ENCODE measurements at regions not wholly inside any gene's neighbourhood (a gene's known extent, or its start where the extent isn't known, plus 50 kb on each side); places are given as distances from the start of the nearest gene placed in this dataset.

DNA sequence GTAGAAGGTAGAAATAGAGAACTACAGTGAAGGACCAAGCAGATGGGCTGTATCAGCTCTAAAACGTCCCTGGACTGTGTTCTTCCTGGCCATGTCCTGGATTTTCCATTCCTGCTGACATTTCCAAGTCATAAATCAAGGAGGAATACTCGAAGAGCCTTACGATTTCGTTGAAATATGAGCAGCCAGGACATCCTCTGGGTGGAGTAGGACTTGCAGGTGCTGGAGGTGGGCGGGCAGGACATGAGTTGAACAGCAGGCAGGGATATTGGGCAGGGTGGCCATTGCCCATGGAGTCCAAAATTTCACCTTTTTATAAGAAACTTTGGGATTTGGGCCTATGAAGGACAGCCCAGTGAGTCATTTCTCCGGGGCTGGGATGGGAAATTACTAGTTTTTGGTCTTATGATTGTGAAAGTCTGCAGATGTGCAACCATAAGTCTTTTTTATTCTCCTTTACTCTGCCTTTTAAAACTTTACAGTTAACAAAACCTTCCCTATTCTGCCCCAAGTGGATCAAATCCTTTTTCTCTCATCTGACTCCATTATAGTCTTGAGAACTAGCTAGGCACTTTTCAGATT lies 88.8 kb downstream of the TMX1 start:
- Histone ChIP-seq H3K36me3 (ENCODE audit: control insufficient read depth in 5 of 5, insufficient read depth in 5 of 5, low read length in 5 of 5) (no peaks in the 10 kb centered on the region), H3K4me3 (ENCODE audit: low read depth in 1 of 5, low read length in 5 of 5) (no peak overlapping the region), H3K9ac (ENCODE audit: low read length in 5 of 5) (no peak overlapping the region), H3K9me3 (ENCODE audit: control insufficient read depth in 5 of 5, low read length in 5 of 5) (no peaks in the 10 kb centered on the region), H3K27me3 (ENCODE audit: control insufficient read depth in 5 of 5, insufficient read depth in 4 of 5, low read length in 5 of 5) (no peaks in the 10 kb centered on the region), H3K4me1 (ENCODE audit: control insufficient read depth in 5 of 5, insufficient read depth in 5 of 5, low read length in 5 of 5) (peaks cover 9 to 22% (median 16%) of the 10 kb centered on the region in 5 donors), H3K27ac (ENCODE audit: low read depth, low read length) (peak overlapping the region; percentile 65)

GRCh38 chr14:51331486-51332367 lies 91.7 kb downstream of the TMX1 start:
- no peaks in the 10 kb centered on the region for H3K9me3 ChIP-seq (ENCODE audit: control insufficient read depth in 5 of 5, low read length in 5 of 5)
- no peak overlapping the region for H3K27ac ChIP-seq (ENCODE audit: low read depth, low read length)
- H3K36me3 ChIP-seq (ENCODE audit: control insufficient read depth in 5 of 5, insufficient read depth in 5 of 5, low read length in 5 of 5) = no peaks in the 10 kb centered on the region
- no peaks in the 10 kb centered on the region for H3K27me3 ChIP-seq (ENCODE audit: control insufficient read depth in 5 of 5, insufficient read depth in 4 of 5, low read length in 5 of 5)
- H3K4me3 ChIP-seq (ENCODE audit: low read depth in 1 of 5, low read length in 5 of 5) = no peak overlapping the region
- no peak overlapping the region for H3K9ac ChIP-seq (ENCODE audit: low read length in 5 of 5)
- peaks cover 19 to 47% (median 44%) of the 10 kb centered on the region in 5 donors for H3K4me1 ChIP-seq (ENCODE audit: control insufficient read depth in 5 of 5, insufficient read depth in 5 of 5, low read length in 5 of 5)

DNA sequence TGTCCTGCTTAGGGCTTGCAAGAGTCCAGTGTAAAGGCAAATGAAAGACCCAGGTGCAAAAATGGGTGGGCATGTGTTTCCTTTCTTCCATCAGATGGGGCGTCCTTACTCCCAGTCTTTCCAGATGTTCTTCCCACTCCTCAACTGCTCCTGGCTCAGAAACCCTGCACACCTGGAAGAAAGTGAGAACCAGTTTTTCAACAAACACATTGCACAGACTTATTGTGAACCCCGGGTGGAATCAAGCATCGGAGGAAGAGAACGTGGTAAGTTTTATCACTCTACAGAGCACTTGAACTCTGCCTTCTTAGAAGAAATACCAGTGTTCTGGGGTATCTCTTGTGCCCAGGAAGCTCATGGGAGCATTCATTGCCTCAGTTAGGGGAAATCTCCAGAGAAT lies 93.3 kb downstream of the TMX1 start:
- Histone ChIP-seq H3K9ac (ENCODE audit: low read length in 5 of 5) (no peak overlapping the region), H3K4me1 (ENCODE audit: control insufficient read depth in 5 of 5, insufficient read depth in 5 of 5, low read length in 5 of 5) (peaks cover 16 to 47% (median 43%) of the 10 kb centered on the region in 5 donors), H3K9me3 (ENCODE audit: control insufficient read depth in 5 of 5, low read length in 5 of 5) (no peaks in the 10 kb centered on the region), H3K36me3 (ENCODE audit: control insufficient read depth in 5 of 5, insufficient read depth in 5 of 5, low read length in 5 of 5) (no peaks in the 10 kb centered on the region), H3K27ac (ENCODE audit: low read depth, low read length) (peak overlapping the region; percentile 63), H3K27me3 (ENCODE audit: control insufficient read depth in 5 of 5, insufficient read depth in 4 of 5, low read length in 5 of 5) (no peaks in the 10 kb centered on the region), H3K4me3 (ENCODE audit: low read depth in 1 of 5, low read length in 5 of 5) (no peak overlapping the region)

- Histone ChIP-seq H3K4me3 (ENCODE audit: low read depth in 1 of 5, low read length in 5 of 5) (no peak overlapping the region), H3K9me3 (ENCODE audit: control insufficient read depth in 5 of 5, low read length in 5 of 5) (no peaks in the 10 kb centered on the region), H3K9ac (ENCODE audit: low read length in 5 of 5) (no peak overlapping the region), H3K27me3 (ENCODE audit: control insufficient read depth in 5 of 5, insufficient read depth in 4 of 5, low read length in 5 of 5) (no peaks in the 10 kb centered on the region), H3K27ac (ENCODE audit: low read depth, low read length) (peak overlapping the region; percentile 63), H3K36me3 (ENCODE audit: control insufficient read depth in 5 of 5, insufficient read depth in 5 of 5, low read length in 5 of 5) (no peaks in the 10 kb centered on the region), H3K4me1 (ENCODE audit: control insufficient read depth in 5 of 5, insufficient read depth in 5 of 5, low read length in 5 of 5) (peaks cover 13 to 45% (median 43%) of the 10 kb centered on the region in 5 donors)
These were observed 94.0 kb downstream of the TMX1 start for GRCh38 chr14:51333901-51334521.

DNA sequence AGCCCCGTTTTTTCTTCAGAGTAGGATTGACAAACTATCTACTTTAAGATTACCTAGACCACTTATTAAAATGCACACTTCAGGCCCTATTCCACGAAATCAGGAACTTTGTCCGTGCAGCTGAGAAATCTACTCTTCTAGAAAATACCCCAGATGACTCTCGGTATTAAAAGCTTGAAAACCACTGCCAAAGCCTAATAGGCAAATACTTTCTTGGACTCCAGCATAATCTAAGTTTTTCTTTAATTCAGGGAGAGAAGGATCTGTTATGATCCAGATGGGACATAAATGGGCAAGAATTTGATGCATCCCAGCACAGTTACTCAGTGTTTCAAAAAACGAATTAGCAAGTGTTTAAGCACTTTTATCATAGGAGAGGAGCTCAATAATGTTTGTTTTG lies 94.5 kb downstream of the TMX1 start:
- Histone ChIP-seq H3K9ac (ENCODE audit: low read length in 5 of 5) (no peak overlapping the region), H3K27me3 (ENCODE audit: control insufficient read depth in 5 of 5, insufficient read depth in 4 of 5, low read length in 5 of 5) (no peaks in the 10 kb centered on the region), H3K4me3 (ENCODE audit: low read depth in 1 of 5, low read length in 5 of 5) (no peak overlapping the region), H3K9me3 (ENCODE audit: control insufficient read depth in 5 of 5, low read length in 5 of 5) (no peaks in the 10 kb centered on the region), H3K36me3 (ENCODE audit: control insufficient read depth in 5 of 5, insufficient read depth in 5 of 5, low read length in 5 of 5) (no peaks in the 10 kb centered on the region), H3K4me1 (ENCODE audit: control insufficient read depth in 5 of 5, insufficient read depth in 5 of 5, low read length in 5 of 5) (peaks cover 13 to 45% (median 43%) of the 10 kb centered on the region in 5 donors), H3K27ac (ENCODE audit: low read depth, low read length) (peak overlapping the region; percentile 63)

- Histone ChIP-seq H3K4me1 (ENCODE audit: control insufficient read depth in 5 of 5, insufficient read depth in 5 of 5, low read length in 5 of 5) (peaks cover 13 to 45% (median 43%) of the 10 kb centered on the region in 5 donors), H3K4me3 (ENCODE audit: low read depth in 1 of 5, low read length in 5 of 5) (peak overlapping the region in 1 of 5 donors; percentile 34), H3K36me3 (ENCODE audit: control insufficient read depth in 5 of 5, insufficient read depth in 5 of 5, low read length in 5 of 5) (no peaks in the 10 kb centered on the region), H3K9ac (ENCODE audit: low read length in 5 of 5) (no peak overlapping the region), H3K27me3 (ENCODE audit: control insufficient read depth in 5 of 5, insufficient read depth in 4 of 5, low read length in 5 of 5) (no peaks in the 10 kb centered on the region), H3K9me3 (ENCODE audit: control insufficient read depth in 5 of 5, low read length in 5 of 5) (no peaks in the 10 kb centered on the region), H3K27ac (ENCODE audit: low read depth, low read length) (peak overlapping the region; percentile 63)
These were observed 95.5 kb downstream of the TMX1 start for GRCh38 chr14:51335531-51335930.

- Histone ChIP-seq H3K36me3 (ENCODE audit: control insufficient read depth in 5 of 5, insufficient read depth in 5 of 5, low read length in 5 of 5) (no peaks in the 10 kb centered on the region), H3K4me1 (ENCODE audit: control insufficient read depth in 5 of 5, insufficient read depth in 5 of 5, low read length in 5 of 5) (peaks cover 13 to 45% (median 43%) of the 10 kb centered on the region in 5 donors), H3K9me3 (ENCODE audit: control insufficient read depth in 5 of 5, low read length in 5 of 5) (no peaks in the 10 kb centered on the region), H3K27me3 (ENCODE audit: control insufficient read depth in 5 of 5, insufficient read depth in 4 of 5, low read length in 5 of 5) (no peaks in the 10 kb centered on the region), H3K9ac (ENCODE audit: low read length in 5 of 5) (no peak overlapping the region), H3K4me3 (ENCODE audit: low read depth in 1 of 5, low read length in 5 of 5) (peak overlapping the region in 1 of 5 donors; percentile 34), H3K27ac (ENCODE audit: low read depth, low read length) (peak overlapping the region; percentile 63)
These were observed 96.1 kb downstream of the TMX1 start for GRCh38 chr14:51335961-51336723.

DNA sequence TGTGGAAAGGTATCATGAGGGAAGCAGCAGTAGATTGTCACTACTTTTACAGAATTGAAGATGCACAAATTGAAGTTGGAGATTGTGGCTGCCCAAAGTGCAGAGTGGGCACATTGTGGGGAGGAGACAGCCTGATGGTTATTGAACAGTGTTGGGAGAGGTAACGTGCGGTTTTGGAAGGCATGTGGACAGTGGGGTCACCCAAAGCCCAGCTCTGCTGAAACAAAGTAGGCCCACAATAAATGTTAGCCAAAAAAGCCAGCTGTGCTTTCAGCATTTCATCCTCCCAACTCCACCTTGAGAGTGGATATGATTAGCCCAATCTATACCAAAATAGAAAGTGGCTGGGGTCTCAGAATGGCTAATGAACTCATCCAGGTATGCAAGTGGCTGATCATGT lies 96.7 kb downstream of the TMX1 start:
- no peaks in the 10 kb centered on the region for H3K27me3 ChIP-seq (ENCODE audit: control insufficient read depth in 5 of 5, insufficient read depth in 4 of 5, low read length in 5 of 5)
- H3K4me1 ChIP-seq (ENCODE audit: control insufficient read depth in 5 of 5, insufficient read depth in 5 of 5, low read length in 5 of 5) = peaks cover 13 to 45% (median 43%) of the 10 kb centered on the region in 5 donors
- H3K9me3 ChIP-seq (ENCODE audit: control insufficient read depth in 5 of 5, low read length in 5 of 5) = no peaks in the 10 kb centered on the region
- H3K27ac ChIP-seq (ENCODE audit: low read depth, low read length) = peak overlapping the region; percentile 2
- H3K9ac ChIP-seq (ENCODE audit: low read length in 5 of 5) = no peak overlapping the region
- no peaks in the 10 kb centered on the region for H3K36me3 ChIP-seq (ENCODE audit: control insufficient read depth in 5 of 5, insufficient read depth in 5 of 5, low read length in 5 of 5)
- no peak overlapping the region for H3K4me3 ChIP-seq (ENCODE audit: low read depth in 1 of 5, low read length in 5 of 5)

DNA sequence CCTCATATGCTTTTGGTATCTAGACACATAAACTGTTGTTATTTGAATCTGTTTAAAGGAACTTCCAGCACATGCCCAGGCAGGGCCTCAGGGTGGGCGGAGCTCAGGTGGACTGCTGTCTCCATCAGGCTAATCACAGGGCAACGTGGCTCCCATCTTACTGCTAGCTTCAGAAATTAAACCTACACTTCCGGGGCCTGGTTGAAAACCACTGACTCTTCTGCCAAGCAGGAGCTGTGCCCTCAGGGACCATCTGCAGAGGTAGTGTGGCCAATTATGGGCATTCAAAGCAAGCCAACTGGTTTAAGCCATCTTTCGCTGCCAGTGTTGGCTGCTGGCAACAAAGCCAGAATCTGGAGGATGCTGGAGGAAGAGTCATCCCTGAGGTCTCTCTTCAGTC lies 97.5 kb downstream of the TMX1 start:
- no peaks in the 10 kb centered on the region for H3K36me3 ChIP-seq (ENCODE audit: control insufficient read depth in 5 of 5, insufficient read depth in 5 of 5, low read length in 5 of 5)
- H3K9me3 ChIP-seq (ENCODE audit: control insufficient read depth in 5 of 5, low read length in 5 of 5) = no peaks in the 10 kb centered on the region
- H3K4me1 ChIP-seq (ENCODE audit: control insufficient read depth in 5 of 5, insufficient read depth in 5 of 5, low read length in 5 of 5) = peaks cover 13 to 45% (median 43%) of the 10 kb centered on the region in 5 donors
- no peak overlapping the region for H3K9ac ChIP-seq (ENCODE audit: low read length in 5 of 5)
- no peaks in the 10 kb centered on the region for H3K27me3 ChIP-seq (ENCODE audit: control insufficient read depth in 5 of 5, insufficient read depth in 4 of 5, low read length in 5 of 5)
- H3K27ac ChIP-seq (ENCODE audit: low read depth, low read length) = no peak overlapping the region
- no peak overlapping the region for H3K4me3 ChIP-seq (ENCODE audit: low read depth in 1 of 5, low read length in 5 of 5)

Data from subcutaneous abdominal adipose tissue (tissue), 5 donors.